ENCODE measurements at regions not wholly inside any gene's neighbourhood (a gene's known extent, or its start where the extent isn't known, plus 50 kb on each side); places are given as distances from the start of the nearest gene placed in this dataset.
"Not testable (repeated sequence)": the region's sequence is repeated elsewhere in the genome, so short reads cannot be mapped to it uniquely, and the experiment has no call there.

DNA sequence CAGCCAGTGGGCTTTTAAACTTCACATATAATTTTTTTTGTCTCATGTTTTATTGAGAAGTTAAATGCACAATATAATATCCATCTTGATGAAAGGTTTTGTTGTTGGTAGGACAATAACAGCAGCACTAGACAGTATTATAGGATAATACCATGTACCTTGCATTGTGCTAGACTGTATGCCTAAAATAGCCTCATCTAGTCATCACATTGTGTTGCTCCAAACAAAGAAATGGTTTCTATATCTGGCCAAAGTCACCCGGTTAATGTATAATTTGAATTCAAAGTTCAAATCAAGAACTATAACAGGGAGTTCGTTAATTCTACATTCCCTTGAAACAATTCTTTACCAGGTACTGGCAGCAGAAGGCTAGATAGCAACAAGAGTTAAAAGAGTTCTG is 104.9 kb downstream of the KCNJ2 start:
- intact Hi-C loops (cut with DNase I), result no loop called here
- no peak for DNase-seq

- intact Hi-C loops (cut with DNase I), result no loop called here
- DNase-seq, result no peak
Measured at GRCh38 chr17:70276906-70277305, 107.6 kb downstream of the KCNJ2 start.

GRCh38 chr17:70278844-70279462 is 109.6 kb downstream of the KCNJ2 start:
- DNase-seq, result peak in 11 of 42 donors; percentile 8 to 49 (median 26)
- intact Hi-C loops (cut with DNase I), result no loop called here

GRCh38 chr17:70286391-70286790 is 117.1 kb downstream of the KCNJ2 start:
- intact Hi-C loops (cut with DNase I), result no loop called here
- no peak for DNase-seq

DNA sequence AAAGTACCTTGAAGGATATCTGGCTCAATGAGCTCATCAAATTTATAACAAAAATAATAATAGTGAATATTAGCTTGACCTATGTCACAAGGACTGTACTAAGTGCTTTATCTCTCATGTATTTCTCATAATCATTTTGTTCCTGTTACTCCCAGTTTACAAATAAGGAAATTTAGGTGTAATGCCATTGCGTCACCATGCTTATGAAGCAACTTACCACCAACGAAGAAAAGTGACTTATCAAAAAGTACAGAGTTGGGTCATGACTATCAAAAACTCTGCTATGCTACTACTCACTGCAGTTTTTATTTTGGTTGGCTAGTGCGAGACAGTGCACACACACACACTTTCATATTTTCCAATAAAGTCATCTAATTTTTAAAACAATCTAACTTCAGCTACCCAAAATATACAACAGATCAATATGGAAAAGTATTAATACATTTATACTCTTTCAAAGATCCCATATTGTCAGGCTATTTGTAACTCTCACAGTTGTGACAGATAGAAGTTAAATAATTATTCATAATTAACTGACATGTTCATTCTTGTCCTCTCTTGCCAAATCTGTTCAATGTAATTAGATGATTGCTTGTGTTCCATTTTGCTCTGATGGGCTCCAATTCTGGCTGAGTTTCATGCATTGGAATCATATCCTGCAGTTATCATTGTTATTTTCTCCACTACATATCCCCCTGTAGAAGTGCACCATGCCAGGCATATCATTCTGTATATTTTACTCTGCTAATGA is 119.4 kb downstream of the KCNJ2 start:
- intact Hi-C loops (cut with DNase I), result no loop called here
- no peak for DNase-seq

DNA sequence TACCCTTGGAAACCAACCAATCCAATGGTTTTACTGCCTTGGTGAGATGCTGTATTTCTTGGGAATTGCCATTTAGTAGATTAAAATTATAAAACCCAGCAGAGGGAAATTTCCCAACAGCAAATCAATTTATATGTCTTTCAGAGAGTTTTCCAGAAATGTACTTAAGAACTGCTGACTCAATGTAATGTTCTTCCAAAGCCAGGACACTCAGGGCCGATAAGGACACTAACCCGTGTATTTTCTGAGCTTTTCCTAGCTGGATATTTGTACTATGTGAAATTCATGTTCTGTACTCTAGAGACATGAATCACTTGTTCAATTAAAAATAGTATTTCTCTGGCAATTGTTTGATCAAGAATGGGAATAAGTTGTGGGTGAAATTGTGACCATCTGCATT is 121.4 kb downstream of the KCNJ2 start:
- intact Hi-C loops (cut with DNase I), result no loop called here
- DNase-seq, result no peak

GRCh38 chr17:70292366-70292765 is 123.0 kb downstream of the KCNJ2 start:
- intact Hi-C loops (cut with DNase I), result no loop called here
- DNase-seq, result no peak

GRCh38 chr17:70293564-70294310 is 124.4 kb downstream of the KCNJ2 start:
- DNase-seq; intact Hi-C loops (cut with DNase I): not testable (repeated sequence)

DNA sequence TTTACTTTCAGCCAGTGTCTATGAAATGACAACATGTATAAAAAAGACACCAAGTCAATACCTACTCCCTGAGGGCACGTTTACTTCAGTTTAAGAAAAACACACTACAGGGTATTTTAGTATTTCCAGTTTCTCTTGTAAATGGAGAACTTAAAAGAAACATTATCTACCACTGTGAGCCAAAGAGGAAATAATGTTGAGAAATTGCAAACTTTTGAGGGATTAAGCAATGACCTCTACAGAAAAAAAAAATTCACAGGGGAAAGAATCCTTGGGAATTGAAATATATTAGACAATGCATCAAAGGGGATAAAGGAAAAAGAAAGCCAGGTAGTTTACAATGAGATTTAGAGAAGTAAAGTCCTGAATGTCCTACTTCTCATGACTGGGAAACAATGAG is 126.0 kb downstream of the KCNJ2 start:
- intact Hi-C loops (cut with DNase I), result no loop called here
- DNase-seq, result no peak

DNA sequence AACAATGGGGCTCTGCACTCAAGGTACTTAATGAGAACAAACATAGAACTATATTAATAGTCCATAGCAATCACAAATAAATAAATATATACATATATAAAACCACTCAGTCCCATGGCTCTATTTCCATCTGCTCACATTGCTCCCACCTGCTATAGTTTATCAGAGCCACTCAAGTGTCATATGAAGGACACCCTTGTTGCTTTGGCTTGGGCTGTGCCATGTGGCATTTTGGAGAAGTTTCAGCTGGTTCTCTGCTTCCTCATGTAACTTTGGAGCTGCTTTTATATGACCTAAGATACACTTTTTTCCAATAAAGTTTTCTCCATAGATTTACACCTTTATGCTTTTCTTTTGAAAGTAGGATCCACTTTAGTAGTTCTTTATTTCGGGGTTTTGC is 126.4 kb downstream of the KCNJ2 start:
- intact Hi-C loops (cut with DNase I), result no loop called here
- DNase-seq, result peak in 7 of 42 donors; percentile 4 to 38 (median 16)

DNA sequence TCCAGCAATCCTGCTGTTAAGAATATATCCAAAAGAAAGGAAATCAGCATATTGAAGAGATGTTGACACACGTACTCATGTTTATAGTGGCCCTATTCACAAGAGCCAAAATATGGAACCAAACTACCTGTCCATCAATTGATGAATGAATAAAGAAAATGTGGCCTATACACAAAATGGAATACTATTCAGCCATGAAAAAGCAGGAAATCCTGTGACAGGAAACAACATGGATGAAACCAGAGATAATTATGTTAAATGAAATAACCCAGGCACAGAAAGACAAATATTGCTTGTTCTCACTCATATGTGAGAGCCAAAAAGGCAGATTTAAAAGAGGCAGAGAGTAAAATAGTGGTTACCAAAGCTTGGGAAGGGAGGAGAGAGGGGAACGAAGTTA is 127.1 kb downstream of the KCNJ2 start:
- no peak for DNase-seq
- intact Hi-C loops (cut with DNase I), result no loop called here

DNA sequence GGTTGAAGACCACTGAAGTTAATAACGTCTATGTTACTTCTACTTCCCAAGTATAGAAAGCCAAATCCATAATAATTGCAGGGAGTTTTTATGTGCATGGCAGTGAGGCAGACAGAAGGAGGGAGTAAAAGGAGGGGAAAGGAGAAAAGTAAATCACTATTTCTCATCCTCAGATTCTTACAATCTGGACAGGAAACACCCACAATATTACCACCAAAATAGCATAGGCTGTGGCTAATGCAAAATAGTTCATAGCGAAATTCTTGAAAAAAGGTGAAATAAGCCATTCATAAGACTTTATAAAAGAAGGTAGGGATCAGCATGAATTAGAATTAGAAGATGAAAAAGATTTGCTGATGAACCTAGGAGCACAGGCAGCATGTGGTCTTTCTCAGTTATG is 128.1 kb downstream of the KCNJ2 start:
- intact Hi-C loops (cut with DNase I), result no loop called here
- DNase-seq, result no peak

GRCh38 chr17:70298929-70299531 is 129.7 kb downstream of the KCNJ2 start:
- DNase-seq, result no peak

GRCh38 chr17:70307430-70308225 is 138.3 kb downstream of the KCNJ2 start:
- intact Hi-C loops (cut with DNase I), result no loop called here
- no peak for DNase-seq

More at GRCh38 chr17:70298929-70299531, 129.7 kb downstream of the KCNJ2 start:
- intact Hi-C loops (cut with DNase I), result no loop called here

DNA sequence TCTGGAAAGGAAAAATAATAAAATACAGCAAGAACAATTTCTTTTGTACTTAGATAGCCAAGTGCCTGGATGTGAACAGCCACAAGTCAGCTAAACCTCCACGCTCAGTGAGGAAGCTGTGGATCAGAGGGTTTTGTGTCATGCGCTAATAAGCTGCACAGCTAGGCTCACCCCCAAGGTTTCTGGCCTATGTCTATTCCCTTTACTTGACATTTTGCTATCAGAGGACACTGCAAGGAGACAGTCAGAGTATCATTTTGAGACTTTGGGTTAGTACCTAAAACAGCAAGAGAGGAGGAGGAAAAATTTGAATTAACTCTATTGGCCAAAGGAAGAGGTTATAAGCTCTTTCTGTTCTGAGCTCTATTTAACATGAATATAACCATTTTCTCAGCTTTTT is 139.3 kb downstream of the KCNJ2 start:
- intact Hi-C loops (cut with DNase I), result no loop called here

GRCh38 chr17:70310221-70310672 is 140.9 kb downstream of the KCNJ2 start:
- intact Hi-C loops (cut with DNase I), result no loop called here
- DNase-seq, result peak in 18 of 42 donors; percentile 6 to 62 (median 29)

More for the DNA sequence above, 139.3 kb downstream of the KCNJ2 start:
- DNase-seq, result peak in 4 of 42 donors; percentile 4 to 12 (median 7)

DNA sequence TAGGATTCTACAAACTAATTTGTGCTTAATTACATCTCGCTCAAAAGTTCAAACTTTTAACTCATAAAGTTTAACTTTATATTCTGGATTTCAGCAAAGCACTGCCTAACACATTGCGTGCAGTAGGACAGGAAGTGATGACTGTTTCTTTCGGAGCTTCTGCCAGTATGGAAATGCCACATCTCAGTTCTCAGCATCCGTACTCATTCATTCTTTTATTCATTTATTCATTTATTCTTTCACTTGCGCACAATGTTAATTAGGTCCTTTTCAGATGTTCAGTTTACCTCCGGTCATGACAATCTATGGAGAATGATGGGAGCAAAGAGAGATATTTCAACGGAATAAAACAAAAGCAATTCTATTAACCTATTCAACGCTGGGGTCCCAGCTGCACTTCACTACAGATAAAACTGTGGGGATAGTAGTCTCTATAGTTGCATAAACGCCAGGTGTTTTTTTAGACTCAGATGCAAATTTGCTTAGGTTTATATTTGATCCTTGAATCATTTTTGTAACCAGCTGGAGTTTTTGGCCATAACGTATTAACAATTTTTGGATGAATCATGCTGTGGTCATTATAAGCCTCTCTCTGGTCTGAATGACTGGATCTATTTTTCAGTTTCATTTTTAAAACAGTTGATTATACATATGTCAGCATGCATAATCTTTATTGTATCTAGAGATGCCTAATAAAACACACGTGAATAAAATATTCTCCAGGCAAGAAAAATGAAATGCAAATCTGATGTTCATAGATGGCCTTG is 143.9 kb downstream of the KCNJ2 start:
- intact Hi-C loops (cut with DNase I), result no loop called here
- DNase-seq, result no peak

DNA sequence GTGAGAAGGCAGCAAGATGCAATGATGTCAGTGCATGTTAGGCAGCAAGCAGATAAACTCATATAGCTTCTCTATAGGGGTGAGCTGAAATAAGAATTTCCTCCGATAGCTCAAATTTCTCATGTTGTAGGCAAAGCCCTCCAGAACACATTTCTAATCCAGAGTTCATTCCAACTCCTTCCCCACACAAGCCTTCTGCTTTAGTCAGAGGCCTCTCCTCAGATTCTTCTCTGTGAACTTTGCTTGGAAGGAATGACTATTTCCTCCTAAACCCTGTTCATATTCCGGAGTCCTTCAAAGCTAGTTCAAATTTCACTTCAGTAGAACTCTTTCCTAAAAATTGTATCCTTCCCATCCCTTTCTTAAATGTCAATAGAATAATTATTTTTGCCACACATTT is 144.8 kb downstream of the KCNJ2 start:
- intact Hi-C loops (cut with DNase I), result no loop called here
- no peak for DNase-seq
